GM12892 (cell line): ENCODE measurements at regions not wholly inside any gene's neighbourhood (a gene's known extent, or its start where the extent isn't known, plus 50 kb on each side); places are given as distances from the start of the nearest gene placed in this dataset.

Source experiments
- POLR2A ChIP-seq: IDR thresholded peaks from 2 replicates; pipeline ENCODE4 v1.6.1; 2011; ENCODE audit warnings: low read depth, low read length, control low read depth
- TAF1 ChIP-seq: IDR thresholded peaks from 2 replicates; pipeline ENCODE4 v1.6.1; 2011; ENCODE audit warnings: low read depth, mild to moderate bottlenecking, control low read depth, low read length, borderline replicate concordance

DNA sequence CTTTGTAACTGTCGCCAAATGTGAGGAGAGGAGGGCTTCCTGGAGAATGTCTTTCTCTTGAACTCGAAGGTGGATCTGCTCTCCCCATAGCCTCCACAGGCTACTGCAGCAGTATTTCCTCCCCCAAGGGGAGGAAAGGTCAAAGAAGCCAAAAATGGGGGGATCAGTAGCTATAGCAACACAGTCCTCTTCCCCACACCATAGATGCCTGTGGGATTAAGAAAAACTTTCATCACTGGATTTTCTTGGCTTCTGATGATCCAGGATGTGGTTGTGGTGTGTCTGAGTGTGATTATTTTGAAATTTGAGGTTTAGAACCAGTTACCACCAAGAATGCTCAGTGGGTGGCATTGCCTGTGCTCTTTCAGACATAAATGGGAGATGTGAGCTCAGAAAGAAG lies 140.1 kb upstream of the SPACA1 start:
- TF ChIP-seq POLR2A (no peak), TAF1 (no peak)
